HG03159 (cell line): ENCODE measurements at regions not wholly inside any gene's neighbourhood (a gene's known extent, or its start where the extent isn't known, plus 50 kb on each side); places are given as distances from the start of the nearest gene placed in this dataset.
"Not testable (repeated sequence)": the region's sequence is repeated elsewhere in the genome, so short reads cannot be mapped to it uniquely, and the experiment has no call there.

Source experiments
- ATAC-seq: cut with Tn5 transposase; IDR thresholded peaks from one replicate; pipeline ENCODE4 v1.9.1; 2021; ENCODE audit warnings: mild to moderate bottlenecking, moderate library complexity; ENCODE audit not compliant: unreplicated experiment

GRCh38 chrX:6990552-6991193 lies 156.8 kb upstream of the STS start:
- ATAC-seq: no peak

- no peak for ATAC-seq
Observed at GRCh38 chrX:6989858-6990257, 157.7 kb upstream of the STS start.

GRCh38 chrX:6988694-6989093 lies 158.8 kb upstream of the STS start:
- not testable (repeated sequence) for ATAC-seq

GRCh38 chrX:6986915-6987314 lies 160.6 kb upstream of the STS start:
- ATAC-seq: no peak

GRCh38 chrX:6985537-6985936 lies 162.0 kb upstream of the STS start:
- ATAC-seq: no peak

- no peak for ATAC-seq
Observed at GRCh38 chrX:6983207-6983955, 164.1 kb upstream of the STS start.

- no peak for ATAC-seq
Observed at GRCh38 chrX:6981718-6982406, 165.7 kb upstream of the STS start.

GRCh38 chrX:6980981-6981380 lies 166.5 kb upstream of the STS start:
- ATAC-seq: no peak

GRCh38 chrX:6968231-6968630 lies 179.3 kb upstream of the STS start:
- no peak for ATAC-seq

GRCh38 chrX:6965729-6966128 lies 181.8 kb upstream of the STS start:
- ATAC-seq: no peak

- ATAC-seq: no peak
Observed at GRCh38 chrX:6962006-6962355, 185.5 kb upstream of the STS start.

GRCh38 chrX:6961286-6962005 lies 186.1 kb upstream of the STS start:
- ATAC-seq: no peak

GRCh38 chrX:6959006-6959405 lies 188.5 kb upstream of the STS start:
- no peak for ATAC-seq

- ATAC-seq: no peak
Observed at GRCh38 chrX:6954836-6955235, 192.7 kb upstream of the STS start.

- no peak for ATAC-seq
Observed at GRCh38 chrX:6946168-6946567, 201.3 kb upstream of the STS start.

- ATAC-seq: no peak
Observed at GRCh38 chrX:6941041-6941440, 206.5 kb upstream of the STS start.

GRCh38 chrX:6932942-6933341 lies 214.6 kb upstream of the STS start:
- ATAC-seq: not testable (repeated sequence)

- no peak for ATAC-seq
Observed at GRCh38 chrX:6930307-6930849, 217.1 kb upstream of the STS start.

- no peak for ATAC-seq
Observed at GRCh38 chrX:6924443-6925077, 223.0 kb upstream of the STS start.

- ATAC-seq: no peak
Observed at GRCh38 chrX:6917666-6918065, 229.8 kb upstream of the STS start.

GRCh38 chrX:6910218-6910617 lies 237.3 kb upstream of the STS start:
- ATAC-seq: no peak
